Upper lobe of left lung (tissue), 4 donors: ENCODE measurements at regions not wholly inside any gene's neighbourhood (a gene's known extent, or its start where the extent isn't known, plus 50 kb on each side); places are given as distances from the start of the nearest gene placed in this dataset.

ENCODE experiments used
- CTCF ChIP-seq, 6 experiments: fragments of 450-650 bp in 4 of 6; fragments of 200-600 bp in 2 of 6; sonication (generic) in 2 of 6; IDR thresholded peaks; one replicate each; pipeline ENCODE4 v1.5.1; 2016 to 2019; ENCODE audit warnings: antibody characterized with exemption in 6 of 6
- EP300 ChIP-seq, 4 donors: sonication (generic); formaldehyde crosslinking; IDR thresholded peaks; one replicate each; pipeline ENCODE4 v1.5.1; 2017; ENCODE audit warnings: antibody characterized with exemption in 4 of 4, control low read depth in 2 of 4
- POLR2A ChIP-seq, 4 donors: fragments of 450-650 bp; IDR thresholded peaks; one replicate each; pipeline ENCODE4 v1.5.1; 2016 to 2017; ENCODE audit warnings: antibody characterized with exemption in 4 of 4, mild to moderate bottlenecking in 2 of 4
- POLR2AphosphoS5 ChIP-seq, 2 donors: sonication (generic); formaldehyde crosslinking; IDR thresholded peaks; one replicate each; pipeline ENCODE4 v1.5.1; 2017; ENCODE audit warnings: antibody characterized with exemption in 2 of 2

- TF ChIP-seq POLR2A (IDR thresholded peaks at IDR 0.05) (no peak), CTCF (IDR thresholded peaks at IDR 0.05) (no peak), EP300 (IDR thresholded peaks at IDR 0.05) (no peak), POLR2AphosphoS5 (IDR thresholded peaks at IDR 0.05) (no peak)
Observed at GRCh38 chr14:101133068-101133467, 229.5 kb upstream of the RTL1 start.
